Osteoblast (primary cell): ENCODE measurements at regions not wholly inside any gene's neighbourhood (a gene's known extent, or its start where the extent isn't known, plus 50 kb on each side); places are given as distances from the start of the nearest gene placed in this dataset.

Experiments
- DNase-seq: peaks from one replicate; pipeline ENCODE4 v3.0.0; 2011; ENCODE audit warnings: low spot score, mixed read lengths; ENCODE audit not compliant: insufficient read length; ENCODE audit errors: missing footprints
- H2AFZ ChIP-seq: 2 replicates; pipeline ENCODE4 v1.6.0; 2011; ENCODE audit warnings: mild to moderate bottlenecking, low read length
- H3K27ac ChIP-seq: 2 replicates; pipeline ENCODE4 v1.5.1; 2011; ENCODE audit warnings: mild to moderate bottlenecking, low read depth, low read length, moderate library complexity
- H3K27me3 ChIP-seq: 2 replicates; pipeline ENCODE4 v1.6.0; 2012; ENCODE audit warnings: mild to moderate bottlenecking, control low read depth, inconsistent platforms, low read length, moderate library complexity; ENCODE audit not compliant: insufficient read depth
- H3K36me3 ChIP-seq: 2 replicates; pipeline ENCODE4 v1.5.1; 2011; ENCODE audit warnings: mild to moderate bottlenecking, low read length, control low read depth, moderate library complexity; ENCODE audit not compliant: insufficient read depth
- H3K4me1 ChIP-seq: 2 replicates; pipeline ENCODE4 v1.5.1; 2011; ENCODE audit warnings: mild to moderate bottlenecking, low read length, control low read depth, moderate library complexity; ENCODE audit not compliant: insufficient read depth
- H3K4me2 ChIP-seq: 2 replicates; pipeline ENCODE4 v1.6.0; 2011; ENCODE audit warnings: mild to moderate bottlenecking, low read length; ENCODE audit not compliant: insufficient read depth
- H3K4me3 ChIP-seq: fragments of 200-600 bp; sonication (generic); 3 replicates; pipeline ENCODE4 v1.5.1; 2012; ENCODE audit warnings: mild to moderate bottlenecking, low read length, inconsistent platforms; ENCODE audit not compliant: insufficient read depth
- H3K79me2 ChIP-seq: 2 replicates; pipeline ENCODE4 v1.6.0; 2012; ENCODE audit warnings: mild to moderate bottlenecking, low read length, control low read depth, inconsistent platforms; ENCODE audit not compliant: insufficient read depth
- H3K9me3 ChIP-seq: 2 replicates; pipeline ENCODE4 v1.5.1; 2011; ENCODE audit warnings: low read depth, low read length, control low read depth
- H4K20me1 ChIP-seq: 2 replicates; pipeline ENCODE4 v1.6.0; 2012; ENCODE audit warnings: mild to moderate bottlenecking, low read length, control low read depth; ENCODE audit not compliant: insufficient read depth
- TF ChIP-seq, protein P1 (sequence below): IDR thresholded peaks from 2 replicates; pipeline ENCODE4 v1.5.1; 2011; ENCODE audit warnings: mild to moderate bottlenecking, low read depth, low read length, moderate library complexity; ENCODE audit errors: extremely low read depth

GRCh38 chr12:114266536-114266935 lies 139.4 kb downstream of the TBX5 start:
- Histone ChIP-seq H3K4me2 (no peak overlapping the region), H3K36me3 (no peaks in the 10 kb centered on the region), H3K4me1 (no peaks in the 10 kb centered on the region), H4K20me1 (no peaks in the 10 kb centered on the region), H3K27ac (no peak overlapping the region), H3K4me3 (no peak overlapping the region), H3K79me2 (no peaks in the 10 kb centered on the region), H3K9me3 (no peaks in the 10 kb centered on the region), H3K27me3 (no peaks in the 10 kb centered on the region), H2AFZ (no peak overlapping the region)
- DNase-seq = no peak
- TF ChIP-seq, protein P1, sequence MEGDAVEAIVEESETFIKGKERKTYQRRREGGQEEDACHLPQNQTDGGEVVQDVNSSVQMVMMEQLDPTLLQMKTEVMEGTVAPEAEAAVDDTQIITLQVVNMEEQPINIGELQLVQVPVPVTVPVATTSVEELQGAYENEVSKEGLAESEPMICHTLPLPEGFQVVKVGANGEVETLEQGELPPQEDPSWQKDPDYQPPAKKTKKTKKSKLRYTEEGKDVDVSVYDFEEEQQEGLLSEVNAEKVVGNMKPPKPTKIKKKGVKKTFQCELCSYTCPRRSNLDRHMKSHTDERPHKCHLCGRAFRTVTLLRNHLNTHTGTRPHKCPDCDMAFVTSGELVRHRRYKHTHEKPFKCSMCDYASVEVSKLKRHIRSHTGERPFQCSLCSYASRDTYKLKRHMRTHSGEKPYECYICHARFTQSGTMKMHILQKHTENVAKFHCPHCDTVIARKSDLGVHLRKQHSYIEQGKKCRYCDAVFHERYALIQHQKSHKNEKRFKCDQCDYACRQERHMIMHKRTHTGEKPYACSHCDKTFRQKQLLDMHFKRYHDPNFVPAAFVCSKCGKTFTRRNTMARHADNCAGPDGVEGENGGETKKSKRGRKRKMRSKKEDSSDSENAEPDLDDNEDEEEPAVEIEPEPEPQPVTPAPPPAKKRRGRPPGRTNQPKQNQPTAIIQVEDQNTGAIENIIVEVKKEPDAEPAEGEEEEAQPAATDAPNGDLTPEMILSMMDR = no peak

DNA sequence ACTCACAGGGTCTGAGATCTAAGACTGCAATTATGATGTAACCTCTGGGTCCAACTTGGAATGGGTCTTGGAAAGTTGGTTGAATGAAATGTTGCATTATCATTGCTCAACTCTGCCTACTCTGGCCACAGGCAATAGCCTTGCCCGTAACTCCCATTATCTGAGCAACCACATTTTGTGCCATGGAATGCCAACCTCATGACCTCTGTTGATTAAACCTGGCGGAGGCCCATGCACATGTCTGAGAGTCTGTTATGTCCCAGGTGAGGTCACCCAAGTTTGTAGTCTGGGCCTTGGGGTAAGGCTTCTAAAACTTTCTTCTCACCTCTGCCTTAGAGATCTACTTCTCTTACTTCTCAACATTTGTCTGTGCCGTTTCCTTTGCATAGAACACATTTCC lies 140.9 kb downstream of the TBX5 start:
- Histone ChIP-seq H2AFZ (no peak overlapping the region), H3K4me1 (no peaks in the 10 kb centered on the region), H3K36me3 (no peaks in the 10 kb centered on the region), H3K79me2 (no peaks in the 10 kb centered on the region), H3K4me2 (no peak overlapping the region), H3K27me3 (no peaks in the 10 kb centered on the region), H4K20me1 (no peaks in the 10 kb centered on the region), H3K27ac (no peak overlapping the region), H3K9me3 (no peaks in the 10 kb centered on the region), H3K4me3 (no peak overlapping the region)
- TF ChIP-seq, protein P1 = no peak
- DNase-seq = no peak

GRCh38 chr12:114263056-114263805 lies 142.7 kb downstream of the TBX5 start:
- TF ChIP-seq, protein P1 = no peak
- DNase-seq = no peak

GRCh38 chr12:114257687-114258086 lies 148.3 kb downstream of the TBX5 start:
- Histone ChIP-seq H3K4me3 (no peak overlapping the region), H3K79me2 (no peaks in the 10 kb centered on the region), H4K20me1 (no peaks in the 10 kb centered on the region), H3K9me3 (no peaks in the 10 kb centered on the region), H3K27ac (no peak overlapping the region), H2AFZ (no peak overlapping the region), H3K27me3 (no peaks in the 10 kb centered on the region), H3K36me3 (no peaks in the 10 kb centered on the region), H3K4me2 (no peak overlapping the region), H3K4me1 (no peaks in the 10 kb centered on the region)
- TF ChIP-seq, protein P1 = no peak
- DNase-seq = no peak

More at GRCh38 chr12:114263056-114263805, 142.7 kb downstream of the TBX5 start:
- H3K4me1 ChIP-seq = no peaks in the 10 kb centered on the region
- no peaks in the 10 kb centered on the region for H3K9me3 ChIP-seq
- no peaks in the 10 kb centered on the region for H3K79me2 ChIP-seq
- no peak overlapping the region for H3K4me2 ChIP-seq
- no peaks in the 10 kb centered on the region for H3K36me3 ChIP-seq
- no peaks in the 10 kb centered on the region for H4K20me1 ChIP-seq
- H2AFZ ChIP-seq = no peak overlapping the region
- no peaks in the 10 kb centered on the region for H3K27me3 ChIP-seq
- H3K27ac ChIP-seq = no peak overlapping the region
- H3K4me3 ChIP-seq = no peak overlapping the region
